ENCODE measurements at regions not wholly inside any gene's neighbourhood (a gene's known extent, or its start where the extent isn't known, plus 50 kb on each side); places are given as distances from the start of the nearest gene placed in this dataset.

DNA sequence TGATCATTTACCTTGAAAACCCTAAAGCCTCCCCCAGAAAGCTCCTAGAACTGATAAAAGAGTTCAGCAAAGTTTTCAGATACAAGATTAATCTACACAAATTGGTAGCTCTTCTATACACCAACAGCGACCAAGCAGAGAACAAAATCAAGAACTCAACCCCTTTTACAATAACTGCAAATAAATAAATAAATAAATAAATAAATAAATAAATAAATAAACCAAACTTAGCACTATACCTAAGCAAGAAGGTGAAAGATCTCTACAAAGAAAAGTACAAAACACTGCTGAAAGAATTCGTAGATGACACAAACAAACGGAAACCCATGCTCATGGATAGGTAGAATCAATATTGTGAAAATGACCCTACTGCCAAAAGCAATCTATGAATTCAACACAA lies 182.0 kb upstream of the RND3 start:
- TF ChIP-seq CTCF (conservative IDR thresholded peaks at IDR 0.05; ENCODE audit: low read depth in 2 of 2): no peak
- no peak for TF ChIP-seq CREB1 (CRISPR knock-in tag; IDR thresholded peaks at IDR 0.05; ENCODE audit: low read depth)
- no peak for TF ChIP-seq POLR2AphosphoS5 (IDR thresholded peaks at IDR 0.05; ENCODE audit: low read depth)
- no peak for TF ChIP-seq ZNF331 (CRISPR knock-in tag; IDR thresholded peaks at IDR 0.05; ENCODE audit: low read depth)
- no peak for TF ChIP-seq ETS1 (IDR thresholded peaks at IDR 0.05)
- TF ChIP-seq EZH2 (IDR thresholded peaks at IDR 0.05; ENCODE audit: low read depth, unreplicated experiment): no peak
- TF ChIP-seq EZH2phosphoT487 (IDR thresholded peaks at IDR 0.05; ENCODE audit: unreplicated experiment): no peak
- TF ChIP-seq REST (IDR thresholded peaks at IDR 0.05; ENCODE audit: unreplicated experiment): no peak

Data from GM23338 (cell line).